ENCODE measurements at regions not wholly inside any gene's neighbourhood (a gene's known extent, or its start where the extent isn't known, plus 50 kb on each side); places are given as distances from the start of the nearest gene placed in this dataset.
"Not testable (repeated sequence)": the region's sequence is repeated elsewhere in the genome, so short reads cannot be mapped to it uniquely, and the experiment has no call there.

- CTCF ChIA-PET; H3F3A ChIP-seq (replicated peaks; ENCODE audit: insufficient read depth); H3K9me3 ChIP-seq; H3K9me2 ChIP-seq; H4K20me1 ChIP-seq (ENCODE audit: insufficient read depth); H3K4me1 ChIP-seq (ENCODE audit: control insufficient read depth in 1 of 2, insufficient read depth in 2 of 2, low read depth in 1 of 2, low read length in 1 of 2); DNase-seq; H3K27me3 ChIP-seq (ENCODE audit: insufficient read depth); H3K9ac ChIP-seq; H3K4me3 ChIP-seq (ENCODE audit: low read depth in 2 of 2, low read length in 1 of 2); H2AFZ ChIP-seq (ENCODE audit: low read depth); H3K4me2 ChIP-seq; POLR2A ChIA-PET; H3K36me3 ChIP-seq (replicated peaks in 1 of 2; ENCODE audit: control insufficient read depth in 1 of 2, insufficient read depth in 2 of 2, low read length in 1 of 2); H3K79me2 ChIP-seq (ENCODE audit: insufficient read depth); H3K27ac ChIP-seq (ENCODE audit: low read depth in 2 of 2, low read length in 1 of 2): not testable (repeated sequence)
- no CpG with 5 or more reads among the region's 3 CpGs for WGBS (ENCODE audit: low lambda C conversion rate)
These were observed 185.4 kb downstream of the FAM72C start for GRCh38 chr1:143786381-143786780.

GRCh38 chr1:143785883-143786282, 185.9 kb downstream of the FAM72C start:
- H4K20me1 ChIP-seq (ENCODE audit: insufficient read depth); H3K79me2 ChIP-seq (ENCODE audit: insufficient read depth); H3K9me2 ChIP-seq; H3K4me2 ChIP-seq; H2AFZ ChIP-seq (ENCODE audit: low read depth); H3K36me3 ChIP-seq (replicated peaks in 1 of 2; ENCODE audit: control insufficient read depth in 1 of 2, insufficient read depth in 2 of 2, low read length in 1 of 2); H3F3A ChIP-seq (replicated peaks; ENCODE audit: insufficient read depth); H3K4me1 ChIP-seq (ENCODE audit: control insufficient read depth in 1 of 2, insufficient read depth in 2 of 2, low read depth in 1 of 2, low read length in 1 of 2); POLR2A ChIA-PET; H3K27ac ChIP-seq (ENCODE audit: low read depth in 2 of 2, low read length in 1 of 2); H3K27me3 ChIP-seq (ENCODE audit: insufficient read depth); DNase-seq; CTCF ChIA-PET; H3K4me3 ChIP-seq (ENCODE audit: low read depth in 2 of 2, low read length in 1 of 2); H3K9ac ChIP-seq; H3K9me3 ChIP-seq: not testable (repeated sequence)
- 17% methylated on average over 3 of the region's 7 CpGs for WGBS (ENCODE audit: low lambda C conversion rate)

GRCh38 chr1:143784239-143784882, 187.4 kb downstream of the FAM72C start:
- H3K4me3 ChIP-seq (ENCODE audit: low read depth in 2 of 2, low read length in 1 of 2); H3K9ac ChIP-seq; H3K4me1 ChIP-seq (ENCODE audit: control insufficient read depth in 1 of 2, insufficient read depth in 2 of 2, low read depth in 1 of 2, low read length in 1 of 2); H3K79me2 ChIP-seq (ENCODE audit: insufficient read depth); H2AFZ ChIP-seq (ENCODE audit: low read depth); CTCF ChIA-PET; H3K4me2 ChIP-seq; H3K9me2 ChIP-seq; H4K20me1 ChIP-seq (ENCODE audit: insufficient read depth); H3K9me3 ChIP-seq; POLR2A ChIA-PET; DNase-seq; H3K27ac ChIP-seq (ENCODE audit: low read depth in 2 of 2, low read length in 1 of 2); H3F3A ChIP-seq (replicated peaks; ENCODE audit: insufficient read depth); H3K27me3 ChIP-seq (ENCODE audit: insufficient read depth); H3K36me3 ChIP-seq (replicated peaks in 1 of 2; ENCODE audit: control insufficient read depth in 1 of 2, insufficient read depth in 2 of 2, low read length in 1 of 2): not testable (repeated sequence)
- 0% methylated on average over 3 of the region's 11 CpGs for WGBS (ENCODE audit: low lambda C conversion rate)

GRCh38 chr1:143778178-143778577, 193.6 kb downstream of the FAM72C start:
- POLR2A ChIA-PET; H3K9me3 ChIP-seq; H3K79me2 ChIP-seq (ENCODE audit: insufficient read depth); H3F3A ChIP-seq (replicated peaks; ENCODE audit: insufficient read depth); H3K4me3 ChIP-seq (ENCODE audit: low read depth in 2 of 2, low read length in 1 of 2); H3K36me3 ChIP-seq (replicated peaks in 1 of 2; ENCODE audit: control insufficient read depth in 1 of 2, insufficient read depth in 2 of 2, low read length in 1 of 2); DNase-seq; H3K4me2 ChIP-seq; H3K9me2 ChIP-seq; H4K20me1 ChIP-seq (ENCODE audit: insufficient read depth); H2AFZ ChIP-seq (ENCODE audit: low read depth); H3K27me3 ChIP-seq (ENCODE audit: insufficient read depth); H3K4me1 ChIP-seq (ENCODE audit: control insufficient read depth in 1 of 2, insufficient read depth in 2 of 2, low read depth in 1 of 2, low read length in 1 of 2); H3K9ac ChIP-seq; CTCF ChIA-PET; H3K27ac ChIP-seq (ENCODE audit: low read depth in 2 of 2, low read length in 1 of 2): not testable (repeated sequence)
- no CpG with 5 or more reads among the region's 1 CpG for WGBS (ENCODE audit: low lambda C conversion rate)

GRCh38 chr1:143764831-143765230, 207.0 kb downstream of the FAM72C start:
- 4% methylated on average over 2 of the region's 2 CpGs for WGBS (ENCODE audit: low lambda C conversion rate)

GRCh38 chr1:143760366-143760765, 211.4 kb downstream of the FAM72C start:
- 7% methylated on average over 7 of the region's 7 CpGs for WGBS (ENCODE audit: low lambda C conversion rate)
- H3K4me3 ChIP-seq (ENCODE audit: low read depth in 2 of 2, low read length in 1 of 2); CTCF ChIA-PET; POLR2A ChIA-PET; DNase-seq; H2AFZ ChIP-seq (ENCODE audit: low read depth); H3K79me2 ChIP-seq (ENCODE audit: insufficient read depth); H3K27me3 ChIP-seq (ENCODE audit: insufficient read depth); H3K9ac ChIP-seq; H3K27ac ChIP-seq (ENCODE audit: low read depth in 2 of 2, low read length in 1 of 2); H4K20me1 ChIP-seq (ENCODE audit: insufficient read depth); H3K4me1 ChIP-seq (ENCODE audit: control insufficient read depth in 1 of 2, insufficient read depth in 2 of 2, low read depth in 1 of 2, low read length in 1 of 2); H3K9me3 ChIP-seq; H3F3A ChIP-seq (replicated peaks; ENCODE audit: insufficient read depth); H3K36me3 ChIP-seq (replicated peaks in 1 of 2; ENCODE audit: control insufficient read depth in 1 of 2, insufficient read depth in 2 of 2, low read length in 1 of 2); H3K4me2 ChIP-seq; H3K9me2 ChIP-seq: not testable (repeated sequence)

More at GRCh38 chr1:143764831-143765230, 207.0 kb downstream of the FAM72C start:
- H3K4me3 ChIP-seq (ENCODE audit: low read depth in 2 of 2, low read length in 1 of 2); POLR2A ChIA-PET; H3K9me2 ChIP-seq; CTCF ChIA-PET; H3K9ac ChIP-seq; H3K27me3 ChIP-seq (ENCODE audit: insufficient read depth); H3K27ac ChIP-seq (ENCODE audit: low read depth in 2 of 2, low read length in 1 of 2); H2AFZ ChIP-seq (ENCODE audit: low read depth); H3K4me1 ChIP-seq (ENCODE audit: control insufficient read depth in 1 of 2, insufficient read depth in 2 of 2, low read depth in 1 of 2, low read length in 1 of 2); H3K9me3 ChIP-seq; H3K36me3 ChIP-seq (replicated peaks in 1 of 2; ENCODE audit: control insufficient read depth in 1 of 2, insufficient read depth in 2 of 2, low read length in 1 of 2); H3K79me2 ChIP-seq (ENCODE audit: insufficient read depth); H3K4me2 ChIP-seq; H4K20me1 ChIP-seq (ENCODE audit: insufficient read depth); H3F3A ChIP-seq (replicated peaks; ENCODE audit: insufficient read depth); DNase-seq: not testable (repeated sequence)

GRCh38 chr1:143755961-143756360, 215.8 kb downstream of the FAM72C start:
- H2AFZ ChIP-seq (ENCODE audit: low read depth); H3K4me3 ChIP-seq (ENCODE audit: low read depth in 2 of 2, low read length in 1 of 2); H3K27me3 ChIP-seq (ENCODE audit: insufficient read depth); H3K9ac ChIP-seq; H3K4me2 ChIP-seq; H3K4me1 ChIP-seq (ENCODE audit: control insufficient read depth in 1 of 2, insufficient read depth in 2 of 2, low read depth in 1 of 2, low read length in 1 of 2); POLR2A ChIA-PET; H3K9me3 ChIP-seq; DNase-seq; H4K20me1 ChIP-seq (ENCODE audit: insufficient read depth); H3K27ac ChIP-seq (ENCODE audit: low read depth in 2 of 2, low read length in 1 of 2); H3K79me2 ChIP-seq (ENCODE audit: insufficient read depth); H3K36me3 ChIP-seq (replicated peaks in 1 of 2; ENCODE audit: control insufficient read depth in 1 of 2, insufficient read depth in 2 of 2, low read length in 1 of 2); H3K9me2 ChIP-seq; H3F3A ChIP-seq (replicated peaks; ENCODE audit: insufficient read depth); CTCF ChIA-PET: not testable (repeated sequence)
- WGBS (ENCODE audit: low lambda C conversion rate), result 3% methylated on average over 3 of the region's 3 CpGs
